Activated CD4-positive, CD25-positive, alpha-beta regulatory T cell (primary cell): ENCODE measurements at regions not wholly inside any gene's neighbourhood (a gene's known extent, or its start where the extent isn't known, plus 50 kb on each side); places are given as distances from the start of the nearest gene placed in this dataset.

Source experiments
- DNase-seq, 4 experiments: peaks; one replicate each; lab custom pipeline; 2025; lab: John Stamatoyannopoulos, UW

DNA sequence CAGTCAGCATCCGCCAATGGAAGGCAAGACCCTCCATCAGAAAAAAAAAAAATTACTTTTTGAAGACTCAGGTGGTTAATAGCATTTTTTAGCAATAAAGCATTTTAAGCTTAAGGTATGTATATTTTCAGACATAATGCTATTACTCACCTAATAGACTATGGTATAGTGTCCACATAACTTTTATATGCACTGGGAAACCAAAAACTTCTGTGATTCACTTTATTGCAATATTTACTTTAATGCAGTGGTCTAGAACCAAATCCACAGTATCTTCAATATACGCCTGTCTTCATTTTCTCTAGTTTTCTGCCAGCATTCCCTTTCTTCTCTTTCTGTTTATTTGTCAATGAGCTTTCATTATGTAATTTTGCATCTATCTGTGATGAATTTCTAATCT, 418.1 kb downstream of the SLITRK6 start:
- no peak for DNase-seq

GRCh38 chr13:85379991-85380390, 419.2 kb downstream of the SLITRK6 start:
- no peak for DNase-seq

GRCh38 chr13:85379433-85379832, 419.8 kb downstream of the SLITRK6 start:
- DNase-seq: no peak

GRCh38 chr13:85377783-85378182, 421.4 kb downstream of the SLITRK6 start:
- no peak for DNase-seq

DNA sequence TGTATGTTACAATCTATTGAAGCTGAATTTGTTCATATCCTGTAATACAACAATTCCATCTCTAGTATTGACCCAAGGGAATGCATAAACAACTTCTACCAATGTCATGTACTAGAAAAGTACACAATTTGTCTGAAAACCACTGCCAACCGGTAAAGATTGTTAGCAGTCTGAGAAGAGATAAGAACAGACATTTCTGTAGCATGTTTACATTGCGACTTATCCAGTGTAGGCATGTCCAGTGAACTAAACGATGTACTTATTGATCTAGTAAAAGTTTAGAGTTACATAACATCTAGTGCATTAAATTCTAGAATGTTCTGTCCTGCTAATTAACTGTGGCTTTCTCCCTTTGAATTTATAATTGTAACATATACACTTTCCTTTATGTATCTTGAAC, 425.9 kb downstream of the SLITRK6 start:
- DNase-seq: no peak

DNA sequence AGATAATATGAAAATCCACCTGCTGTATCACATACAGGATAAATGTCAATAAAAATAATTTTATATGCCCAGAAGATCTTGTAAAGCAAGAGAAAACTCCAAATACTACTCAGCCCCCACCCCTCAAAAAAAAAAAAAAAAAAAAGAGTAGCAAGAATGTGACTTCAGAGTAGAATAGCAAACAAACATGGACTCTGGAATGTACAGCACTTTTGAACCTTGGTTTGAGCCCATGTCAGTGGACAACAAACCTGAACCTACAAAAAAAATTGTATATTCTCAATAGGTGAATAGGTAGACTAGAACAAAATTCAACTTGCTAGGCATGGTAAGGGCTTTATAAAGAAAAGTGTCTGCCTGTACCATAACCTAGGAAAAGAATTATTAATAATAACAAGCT, 428.0 kb downstream of the SLITRK6 start:
- DNase-seq: no peak

DNA sequence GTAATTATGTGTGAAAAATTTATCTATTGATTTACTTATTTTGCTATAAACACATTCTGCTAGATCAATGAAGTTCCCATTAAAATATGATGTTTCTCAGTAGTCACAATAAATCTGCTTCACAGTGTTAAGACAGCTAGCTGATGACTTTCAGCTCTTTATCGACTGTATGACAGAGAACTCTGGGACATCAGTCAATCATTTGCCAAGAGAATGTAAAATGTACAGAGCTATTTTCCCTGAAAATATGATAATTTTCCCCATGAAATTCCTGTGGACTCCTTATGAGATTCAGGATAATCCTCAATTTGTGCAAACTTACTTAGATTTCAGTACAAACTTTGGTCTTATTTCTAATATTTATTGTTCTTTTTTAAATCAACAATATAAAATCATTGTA, 430.5 kb downstream of the SLITRK6 start:
- no peak for DNase-seq

- DNase-seq: no peak
Observed at GRCh38 chr13:85367887-85368286, 431.3 kb downstream of the SLITRK6 start.

DNA sequence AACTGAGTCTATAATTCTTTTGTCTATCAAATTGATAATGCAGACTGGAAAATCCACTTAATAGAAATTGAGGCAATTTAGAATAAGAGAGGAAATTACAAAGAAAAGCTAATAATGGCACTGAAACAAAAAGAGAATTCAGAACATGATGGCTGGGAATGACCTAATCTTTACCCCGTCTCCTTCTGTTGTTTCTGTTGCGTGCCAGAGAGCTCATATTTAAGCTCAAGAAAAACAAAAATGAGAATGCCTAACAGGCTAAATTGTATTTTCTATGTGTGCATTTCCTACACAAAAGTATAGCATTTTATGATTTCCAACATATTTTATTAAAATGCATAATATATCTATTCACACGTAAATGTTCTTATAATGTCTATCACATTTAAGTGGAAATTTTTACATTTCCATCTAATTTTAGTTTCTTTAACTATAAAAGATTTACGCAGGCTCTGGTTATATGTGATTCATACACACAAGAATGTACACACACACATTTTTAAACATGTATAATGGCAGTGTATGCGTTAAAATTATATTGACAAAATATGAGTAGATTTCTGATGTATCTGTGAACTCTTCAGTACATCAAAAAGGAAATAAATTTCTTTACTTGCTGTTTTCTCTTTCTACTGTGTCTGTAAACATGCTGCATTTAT, 432.3 kb downstream of the SLITRK6 start:
- no peak for DNase-seq

- no peak for DNase-seq
Observed at GRCh38 chr13:85363504-85363903, 435.7 kb downstream of the SLITRK6 start.

DNA sequence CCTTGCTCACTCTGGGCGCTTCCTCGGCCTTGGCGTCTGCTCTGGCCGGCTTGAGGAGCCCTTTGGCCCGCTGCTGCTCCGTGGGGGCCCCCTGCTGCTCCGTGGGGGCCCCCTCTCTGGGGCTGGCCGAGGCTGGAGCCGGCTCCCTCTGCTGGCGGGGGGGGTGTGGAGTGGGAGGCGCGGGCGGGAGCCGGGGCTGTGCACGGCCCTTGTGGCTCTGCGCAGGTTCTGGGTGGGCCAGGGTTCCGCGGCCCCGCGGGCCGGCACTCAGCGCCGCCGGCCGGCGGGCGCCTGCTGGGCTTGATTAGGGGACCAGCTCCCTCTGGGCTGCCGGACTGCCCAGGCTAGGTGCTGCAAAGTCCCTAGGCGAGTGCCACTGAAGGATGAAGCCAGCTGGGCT, 436.2 kb downstream of the SLITRK6 start:
- no peak for DNase-seq

DNA sequence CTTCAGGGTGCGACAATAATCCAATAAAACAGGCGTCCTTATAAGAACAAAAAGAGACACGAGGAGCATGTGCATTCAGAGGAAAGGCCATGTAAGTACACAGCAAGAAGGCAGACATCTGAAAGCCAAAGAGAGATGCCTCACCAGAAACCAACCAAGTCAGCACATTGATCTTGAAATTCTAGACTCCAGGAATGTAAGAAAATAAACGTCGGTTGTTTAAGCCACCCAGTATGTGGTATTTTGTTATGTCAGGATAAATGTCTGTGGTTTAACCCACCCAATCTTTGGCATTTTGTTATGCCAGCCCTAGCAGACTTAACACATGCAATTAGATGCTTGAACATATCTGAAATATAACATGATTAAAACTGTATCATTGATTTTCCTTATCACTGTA, 452.0 kb downstream of the SLITRK6 start:
- no peak for DNase-seq

- no peak for DNase-seq
Observed at GRCh38 chr13:85334187-85334586, 465.0 kb downstream of the SLITRK6 start.

GRCh38 chr13:85333506-85334020, 465.7 kb downstream of the SLITRK6 start:
- no peak for DNase-seq

- no peak for DNase-seq
Observed at GRCh38 chr13:85332615-85333014, 466.6 kb downstream of the SLITRK6 start.

DNA sequence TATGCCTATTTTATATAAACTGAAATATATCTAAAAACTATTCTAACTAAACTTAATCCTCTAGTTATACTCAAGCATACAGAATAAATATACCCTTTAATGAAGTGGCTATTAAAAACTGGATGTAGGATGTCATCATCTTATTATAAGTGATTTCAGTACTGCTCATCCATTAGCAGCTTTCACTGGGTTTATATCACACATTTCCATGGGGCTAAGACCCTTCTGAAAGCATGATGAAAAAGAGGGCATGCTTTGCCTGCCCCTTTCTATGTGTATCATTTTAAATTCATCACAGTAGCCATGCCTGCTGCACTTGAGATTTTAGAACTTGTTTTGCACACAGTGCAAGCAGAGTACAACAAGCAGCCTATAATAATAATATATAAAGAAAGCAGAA, 477.5 kb downstream of the SLITRK6 start:
- DNase-seq: no peak

GRCh38 chr13:85317781-85318180, 481.4 kb downstream of the SLITRK6 start:
- DNase-seq: no peak

DNA sequence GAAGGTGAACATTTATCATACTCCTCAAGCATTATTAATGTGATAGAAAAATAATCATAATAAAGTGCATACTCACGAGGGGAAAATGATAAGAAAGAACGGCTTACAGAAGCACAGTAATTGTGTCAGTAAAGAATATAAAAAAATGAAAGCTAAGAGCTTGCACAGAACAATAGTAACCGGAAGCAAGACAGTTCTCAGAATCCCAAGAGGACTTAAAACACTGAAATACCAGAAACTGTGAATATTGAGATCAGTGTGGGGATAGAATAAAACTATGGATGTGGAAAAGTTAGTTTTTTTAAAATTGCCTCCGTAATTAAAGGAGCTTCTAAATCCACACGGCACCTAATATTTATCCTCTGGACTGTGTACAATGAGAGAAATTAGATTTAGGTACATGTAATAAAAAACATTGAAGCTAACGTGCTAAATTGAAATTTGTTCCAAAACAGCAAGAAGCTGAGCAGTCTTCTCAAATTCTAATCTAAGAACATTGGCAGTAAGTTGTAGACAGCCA, 482.7 kb downstream of the SLITRK6 start:
- no peak for DNase-seq

DNA sequence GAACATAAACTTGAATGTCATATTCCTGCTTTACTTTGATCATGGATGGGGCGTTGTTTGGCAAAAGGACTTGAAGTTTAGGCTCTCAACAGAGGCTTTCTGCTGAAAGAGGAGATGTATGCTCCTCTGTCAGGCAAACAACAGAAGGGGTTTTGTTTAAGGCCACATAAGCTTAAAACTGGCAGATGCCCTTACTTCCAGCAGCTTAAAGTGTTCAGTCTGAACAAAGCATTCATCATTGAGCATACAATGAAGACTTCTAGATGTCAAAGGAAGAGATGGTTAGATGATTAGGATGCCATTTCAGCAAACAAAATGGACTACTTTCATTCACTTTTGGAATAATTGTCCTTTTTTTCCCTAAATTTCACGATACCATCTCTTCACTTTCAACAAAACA, 484.5 kb downstream of the SLITRK6 start:
- no peak for DNase-seq

DNA sequence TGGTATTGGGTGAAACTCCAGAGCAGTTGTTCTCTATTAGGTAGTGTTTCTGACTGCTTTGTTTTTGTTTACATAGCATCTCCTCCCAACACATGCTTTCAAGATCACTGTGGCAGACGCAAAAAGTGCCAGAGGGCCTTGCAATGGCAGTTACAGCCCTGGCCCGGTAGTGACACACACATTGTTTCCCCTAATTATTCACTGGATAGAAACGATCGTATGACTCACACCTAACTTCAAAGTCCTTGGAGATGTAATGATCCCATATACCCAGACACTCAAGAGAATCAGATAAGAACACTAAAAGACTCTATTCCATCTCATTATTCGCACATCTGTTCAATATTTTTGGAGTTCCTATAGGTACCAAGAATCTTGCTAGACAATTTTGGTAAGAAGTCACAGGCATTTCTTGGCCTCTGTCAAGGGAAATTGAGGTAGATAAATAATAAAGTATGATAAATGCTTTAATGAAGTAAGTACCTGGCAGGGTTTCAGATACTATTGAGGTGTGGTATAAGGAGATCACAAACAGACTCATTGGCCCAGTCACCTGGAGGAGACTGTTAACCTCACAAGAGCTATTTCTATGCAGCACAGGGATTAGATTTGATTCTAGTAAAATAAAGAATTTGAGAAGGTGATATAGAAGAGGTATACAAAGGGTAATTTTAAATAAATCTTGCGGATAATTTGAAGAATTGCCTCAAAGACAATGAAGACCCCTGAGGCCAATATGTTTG, 485.3 kb downstream of the SLITRK6 start:
- DNase-seq: no peak

- no peak for DNase-seq
Observed at GRCh38 chr13:85312071-85312470, 487.1 kb downstream of the SLITRK6 start.

DNA sequence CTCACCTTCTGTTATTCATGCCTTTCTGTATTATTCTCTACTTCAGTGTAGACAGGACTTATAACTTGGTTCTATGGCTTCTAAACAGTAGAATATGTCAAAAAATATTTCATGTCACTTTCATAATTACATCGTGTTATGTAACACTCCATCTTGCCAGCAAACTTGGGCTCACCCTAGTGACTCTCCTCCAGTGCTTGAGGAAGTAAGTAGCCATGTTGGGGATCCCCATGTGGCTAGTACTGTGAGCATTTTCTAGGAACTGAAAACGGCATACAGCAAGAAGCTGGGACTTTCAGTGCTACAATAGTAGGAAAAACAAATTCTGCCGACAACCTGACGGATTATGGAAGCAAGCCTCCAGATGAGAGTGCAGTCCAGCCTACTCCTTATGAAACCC, 495.6 kb downstream of the SLITRK6 start:
- no peak for DNase-seq

DNA sequence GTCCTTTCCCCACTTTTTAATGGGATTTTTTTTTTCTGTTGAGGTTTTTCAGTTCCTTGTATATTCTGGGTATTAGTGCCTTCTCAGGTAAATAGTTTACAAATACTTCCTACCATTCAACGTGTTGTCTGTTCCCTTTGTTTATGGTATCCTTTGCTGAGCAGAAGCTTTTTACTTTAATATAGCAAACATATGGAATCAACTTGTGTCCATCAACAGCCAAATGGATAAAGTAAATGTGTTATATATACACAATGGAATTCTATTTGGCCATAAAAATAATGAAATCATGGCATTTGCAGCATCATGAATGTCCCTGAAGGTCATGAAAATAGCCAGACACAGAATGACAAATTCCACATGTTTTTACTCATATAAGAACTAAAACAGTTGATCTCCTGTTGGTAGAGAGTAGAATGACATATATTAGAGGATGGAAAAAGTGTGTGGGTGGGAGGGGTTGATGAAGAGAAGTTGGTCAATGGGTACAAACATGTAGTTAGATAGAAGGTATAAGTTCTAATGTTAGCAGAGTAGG, 500.8 kb downstream of the SLITRK6 start:
- no peak for DNase-seq
